ENCODE measurements at regions not wholly inside any gene's neighbourhood (a gene's known extent, or its start where the extent isn't known, plus 50 kb on each side); places are given as distances from the start of the nearest gene placed in this dataset.

DNA sequence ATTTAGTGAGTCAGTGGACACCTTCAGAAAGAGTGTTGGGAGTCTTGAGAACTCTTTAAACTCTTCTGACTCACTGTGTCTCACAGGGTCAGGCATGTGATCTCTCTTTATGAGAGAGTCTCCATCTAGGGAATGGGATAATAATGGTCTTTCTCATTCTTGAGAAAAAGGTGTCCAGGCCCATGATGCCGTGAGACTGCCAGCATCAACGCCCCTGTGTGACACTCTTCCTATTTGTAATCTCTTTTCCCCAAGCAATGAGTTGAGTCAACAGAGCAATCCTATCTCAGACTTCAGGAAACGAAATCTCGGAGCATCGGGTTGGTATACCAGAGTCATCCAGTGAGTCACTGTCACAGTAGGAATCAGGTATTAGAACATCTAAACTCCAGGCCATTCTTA is 82.3 kb upstream of the BMP2 start:
- TF ChIP-seq, protein P1, sequence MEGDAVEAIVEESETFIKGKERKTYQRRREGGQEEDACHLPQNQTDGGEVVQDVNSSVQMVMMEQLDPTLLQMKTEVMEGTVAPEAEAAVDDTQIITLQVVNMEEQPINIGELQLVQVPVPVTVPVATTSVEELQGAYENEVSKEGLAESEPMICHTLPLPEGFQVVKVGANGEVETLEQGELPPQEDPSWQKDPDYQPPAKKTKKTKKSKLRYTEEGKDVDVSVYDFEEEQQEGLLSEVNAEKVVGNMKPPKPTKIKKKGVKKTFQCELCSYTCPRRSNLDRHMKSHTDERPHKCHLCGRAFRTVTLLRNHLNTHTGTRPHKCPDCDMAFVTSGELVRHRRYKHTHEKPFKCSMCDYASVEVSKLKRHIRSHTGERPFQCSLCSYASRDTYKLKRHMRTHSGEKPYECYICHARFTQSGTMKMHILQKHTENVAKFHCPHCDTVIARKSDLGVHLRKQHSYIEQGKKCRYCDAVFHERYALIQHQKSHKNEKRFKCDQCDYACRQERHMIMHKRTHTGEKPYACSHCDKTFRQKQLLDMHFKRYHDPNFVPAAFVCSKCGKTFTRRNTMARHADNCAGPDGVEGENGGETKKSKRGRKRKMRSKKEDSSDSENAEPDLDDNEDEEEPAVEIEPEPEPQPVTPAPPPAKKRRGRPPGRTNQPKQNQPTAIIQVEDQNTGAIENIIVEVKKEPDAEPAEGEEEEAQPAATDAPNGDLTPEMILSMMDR (optimal IDR thresholded peaks at IDR 0.05 in 1 of 3, IDR thresholded peaks at IDR 0.05 in 1 of 3, conservative IDR thresholded peaks at IDR 0.05 in 1 of 3; ENCODE audit: extremely low read depth in 1 of 3, insufficient read depth in 2 of 3, low read length in 3 of 3) = no peak
- no peak for TF ChIP-seq EZH2 (IDR thresholded peaks at IDR 0.05; ENCODE audit: low read length)

Data from keratinocyte (primary cell).